ENCODE measurements at regions not wholly inside any gene's neighbourhood (a gene's known extent, or its start where the extent isn't known, plus 50 kb on each side); places are given as distances from the start of the nearest gene placed in this dataset.

DNA sequence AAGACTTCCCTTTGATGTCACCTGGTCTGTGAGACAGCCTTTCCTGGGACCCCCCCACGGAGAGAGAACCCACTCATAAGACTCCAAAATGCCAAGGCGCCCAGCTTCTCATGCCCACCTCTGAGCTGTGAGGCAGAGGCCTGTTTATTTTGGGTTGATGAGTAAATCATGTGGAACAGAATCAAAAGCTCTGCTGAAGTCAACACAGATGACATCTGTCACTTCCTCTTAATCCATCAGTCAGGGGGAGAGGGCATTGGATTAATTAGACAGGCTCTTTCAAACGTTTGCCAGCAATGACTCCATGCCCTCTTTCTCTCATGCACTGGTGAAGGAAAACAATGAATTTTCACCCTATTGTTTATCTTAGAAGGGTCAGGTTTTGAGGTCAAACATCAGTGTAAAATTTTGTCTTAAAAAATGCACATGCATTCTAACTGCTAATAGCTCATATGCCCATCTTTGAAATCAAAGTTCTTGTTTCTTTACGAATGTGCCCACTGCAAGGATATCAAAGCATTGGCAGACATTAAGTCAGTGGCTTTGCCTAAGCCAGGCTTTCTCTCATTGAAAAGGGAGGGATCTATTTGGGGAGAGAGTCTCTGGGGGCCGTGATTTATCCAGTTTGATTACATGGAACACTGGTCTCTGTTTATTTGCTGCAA is 184.1 kb downstream of the ACKR3 start:
- H3K4me1 ChIP-seq (ENCODE audit: control insufficient read depth in 1 of 2, insufficient read depth in 2 of 2, low read depth in 1 of 2, low read length in 1 of 2), result no peaks in the 10 kb centered on the region
- ChIA-PET CTCF (no interaction called here), POLR2A (no interaction called here)
- 19% methylated on average over 5 of the region's 5 CpGs for WGBS (ENCODE audit: low lambda C conversion rate)
- no peaks in the 10 kb centered on the region for H3K79me2 ChIP-seq (ENCODE audit: insufficient read depth)
- no peak overlapping the region for H3K9ac ChIP-seq
- H3K36me3 ChIP-seq (replicated peaks in 1 of 2; ENCODE audit: control insufficient read depth in 1 of 2, insufficient read depth in 2 of 2, low read length in 1 of 2), result no peaks in the 10 kb centered on the region
- DNase-seq, result no peak
- H3K9me3 ChIP-seq, result no peaks in the 10 kb centered on the region
- TF ChIP-seq GATA2 (CRISPR knock-in tag; IDR thresholded peaks at IDR 0.05), result no peak
- TF ChIP-seq, protein P1, sequence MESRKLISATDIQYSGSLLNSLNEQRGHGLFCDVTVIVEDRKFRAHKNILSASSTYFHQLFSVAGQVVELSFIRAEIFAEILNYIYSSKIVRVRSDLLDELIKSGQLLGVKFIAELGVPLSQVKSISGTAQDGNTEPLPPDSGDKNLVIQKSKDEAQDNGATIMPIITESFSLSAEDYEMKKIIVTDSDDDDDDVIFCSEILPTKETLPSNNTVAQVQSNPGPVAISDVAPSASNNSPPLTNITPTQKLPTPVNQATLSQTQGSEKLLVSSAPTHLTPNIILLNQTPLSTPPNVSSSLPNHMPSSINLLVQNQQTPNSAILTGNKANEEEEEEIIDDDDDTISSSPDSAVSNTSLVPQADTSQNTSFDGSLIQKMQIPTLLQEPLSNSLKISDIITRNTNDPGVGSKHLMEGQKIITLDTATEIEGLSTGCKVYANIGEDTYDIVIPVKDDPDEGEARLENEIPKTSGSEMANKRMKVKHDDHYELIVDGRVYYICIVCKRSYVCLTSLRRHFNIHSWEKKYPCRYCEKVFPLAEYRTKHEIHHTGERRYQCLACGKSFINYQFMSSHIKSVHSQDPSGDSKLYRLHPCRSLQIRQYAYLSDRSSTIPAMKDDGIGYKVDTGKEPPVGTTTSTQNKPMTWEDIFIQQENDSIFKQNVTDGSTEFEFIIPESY (IDR thresholded peaks at IDR 0.05; ENCODE audit: borderline replicate concordance, low read depth), result no peak
- TF ChIP-seq, protein P2, sequence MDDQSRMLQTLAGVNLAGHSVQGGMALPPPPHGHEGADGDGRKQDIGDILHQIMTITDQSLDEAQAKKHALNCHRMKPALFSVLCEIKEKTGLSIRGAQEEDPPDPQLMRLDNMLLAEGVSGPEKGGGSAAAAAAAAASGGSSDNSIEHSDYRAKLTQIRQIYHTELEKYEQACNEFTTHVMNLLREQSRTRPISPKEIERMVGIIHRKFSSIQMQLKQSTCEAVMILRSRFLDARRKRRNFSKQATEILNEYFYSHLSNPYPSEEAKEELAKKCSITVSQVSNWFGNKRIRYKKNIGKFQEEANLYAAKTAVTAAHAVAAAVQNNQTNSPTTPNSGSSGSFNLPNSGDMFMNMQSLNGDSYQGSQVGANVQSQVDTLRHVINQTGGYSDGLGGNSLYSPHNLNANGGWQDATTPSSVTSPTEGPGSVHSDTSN (IDR thresholded peaks at IDR 0.05), result no peak
- no peak for TF ChIP-seq GABPA (IDR thresholded peaks at IDR 0.05; ENCODE audit: low read depth)
- no peak for TF ChIP-seq RCOR1 (IDR thresholded peaks at IDR 0.05; ENCODE audit: low read length)
- no peak for TF ChIP-seq FOXJ3 (CRISPR knock-in tag; IDR thresholded peaks at IDR 0.05)
- TF ChIP-seq, protein P3, sequence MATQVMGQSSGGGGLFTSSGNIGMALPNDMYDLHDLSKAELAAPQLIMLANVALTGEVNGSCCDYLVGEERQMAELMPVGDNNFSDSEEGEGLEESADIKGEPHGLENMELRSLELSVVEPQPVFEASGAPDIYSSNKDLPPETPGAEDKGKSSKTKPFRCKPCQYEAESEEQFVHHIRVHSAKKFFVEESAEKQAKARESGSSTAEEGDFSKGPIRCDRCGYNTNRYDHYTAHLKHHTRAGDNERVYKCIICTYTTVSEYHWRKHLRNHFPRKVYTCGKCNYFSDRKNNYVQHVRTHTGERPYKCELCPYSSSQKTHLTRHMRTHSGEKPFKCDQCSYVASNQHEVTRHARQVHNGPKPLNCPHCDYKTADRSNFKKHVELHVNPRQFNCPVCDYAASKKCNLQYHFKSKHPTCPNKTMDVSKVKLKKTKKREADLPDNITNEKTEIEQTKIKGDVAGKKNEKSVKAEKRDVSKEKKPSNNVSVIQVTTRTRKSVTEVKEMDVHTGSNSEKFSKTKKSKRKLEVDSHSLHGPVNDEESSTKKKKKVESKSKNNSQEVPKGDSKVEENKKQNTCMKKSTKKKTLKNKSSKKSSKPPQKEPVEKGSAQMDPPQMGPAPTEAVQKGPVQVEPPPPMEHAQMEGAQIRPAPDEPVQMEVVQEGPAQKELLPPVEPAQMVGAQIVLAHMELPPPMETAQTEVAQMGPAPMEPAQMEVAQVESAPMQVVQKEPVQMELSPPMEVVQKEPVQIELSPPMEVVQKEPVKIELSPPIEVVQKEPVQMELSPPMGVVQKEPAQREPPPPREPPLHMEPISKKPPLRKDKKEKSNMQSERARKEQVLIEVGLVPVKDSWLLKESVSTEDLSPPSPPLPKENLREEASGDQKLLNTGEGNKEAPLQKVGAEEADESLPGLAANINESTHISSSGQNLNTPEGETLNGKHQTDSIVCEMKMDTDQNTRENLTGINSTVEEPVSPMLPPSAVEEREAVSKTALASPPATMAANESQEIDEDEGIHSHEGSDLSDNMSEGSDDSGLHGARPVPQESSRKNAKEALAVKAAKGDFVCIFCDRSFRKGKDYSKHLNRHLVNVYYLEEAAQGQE (IDR thresholded peaks at IDR 0.05; ENCODE audit: low read depth, low read length), result no peak
- no peak for TF ChIP-seq JUND (IDR thresholded peaks at IDR 0.05)
- TF ChIP-seq RFX5 (IDR thresholded peaks at IDR 0.05; ENCODE audit: low read length), result no peak
- TF ChIP-seq, protein P4, sequence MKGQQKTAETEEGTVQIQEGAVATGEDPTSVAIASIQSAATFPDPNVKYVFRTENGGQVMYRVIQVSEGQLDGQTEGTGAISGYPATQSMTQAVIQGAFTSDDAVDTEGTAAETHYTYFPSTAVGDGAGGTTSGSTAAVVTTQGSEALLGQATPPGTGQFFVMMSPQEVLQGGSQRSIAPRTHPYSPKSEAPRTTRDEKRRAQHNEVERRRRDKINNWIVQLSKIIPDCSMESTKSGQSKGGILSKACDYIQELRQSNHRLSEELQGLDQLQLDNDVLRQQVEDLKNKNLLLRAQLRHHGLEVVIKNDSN (IDR thresholded peaks at IDR 0.05; ENCODE audit: borderline replicate concordance, low read depth), result no peak
- no peak for TF ChIP-seq NRF1 (IDR thresholded peaks at IDR 0.05; ENCODE audit: low read depth, low read length)
- no peak for TF ChIP-seq YY1 (IDR thresholded peaks at IDR 0.05; ENCODE audit: low read depth)
- no peak for TF ChIP-seq ELF1 (IDR thresholded peaks at IDR 0.05)
- TF ChIP-seq EP300 (IDR thresholded peaks at IDR 0.05; ENCODE audit: borderline replicate concordance in 1 of 2, low read depth in 1 of 2, low read length in 1 of 2), result no peak
- H3K27me3 ChIP-seq (ENCODE audit: insufficient read depth), result peaks cover 11% of the 10 kb centered on the region; the same call in 1 of the 2 replicates
- no peak overlapping the region for H3K4me2 ChIP-seq
- H2AFZ ChIP-seq (ENCODE audit: low read depth), result no peak overlapping the region
- no peaks in the 10 kb centered on the region for H3K9me2 ChIP-seq
- no peaks in the 10 kb centered on the region for H3F3A ChIP-seq (replicated peaks; ENCODE audit: insufficient read depth)
- no peaks in the 10 kb centered on the region for H4K20me1 ChIP-seq (ENCODE audit: insufficient read depth)
- no peak overlapping the region for H3K27ac ChIP-seq (ENCODE audit: low read depth in 2 of 2, low read length in 1 of 2)
- no peak overlapping the region for H3K4me3 ChIP-seq (ENCODE audit: low read depth in 2 of 2, low read length in 1 of 2)
